ENCODE measurements at regions not wholly inside any gene's neighbourhood (a gene's known extent, or its start where the extent isn't known, plus 50 kb on each side); places are given as distances from the start of the nearest gene placed in this dataset.

DNA sequence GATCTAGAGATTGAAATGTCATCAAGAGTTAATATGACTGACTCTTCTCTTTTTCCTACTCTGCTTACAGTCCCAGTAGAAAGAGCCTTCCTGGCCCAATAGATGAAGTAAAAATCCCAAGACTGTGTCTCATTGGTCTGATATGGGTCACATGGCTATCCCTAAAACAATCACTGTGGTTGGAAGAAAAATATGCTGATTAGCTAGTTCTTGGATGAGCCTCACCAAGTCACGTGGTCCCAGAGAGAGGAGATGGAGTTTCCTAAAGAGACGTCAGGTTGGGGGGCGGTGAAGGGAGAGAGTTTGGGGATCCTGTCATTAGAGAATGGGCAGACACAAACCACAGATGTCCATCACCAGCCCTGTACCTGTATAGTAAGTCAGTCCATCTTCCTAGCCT, 466.3 kb downstream of the HAPSTR1 start:
- TF ChIP-seq, protein P1, sequence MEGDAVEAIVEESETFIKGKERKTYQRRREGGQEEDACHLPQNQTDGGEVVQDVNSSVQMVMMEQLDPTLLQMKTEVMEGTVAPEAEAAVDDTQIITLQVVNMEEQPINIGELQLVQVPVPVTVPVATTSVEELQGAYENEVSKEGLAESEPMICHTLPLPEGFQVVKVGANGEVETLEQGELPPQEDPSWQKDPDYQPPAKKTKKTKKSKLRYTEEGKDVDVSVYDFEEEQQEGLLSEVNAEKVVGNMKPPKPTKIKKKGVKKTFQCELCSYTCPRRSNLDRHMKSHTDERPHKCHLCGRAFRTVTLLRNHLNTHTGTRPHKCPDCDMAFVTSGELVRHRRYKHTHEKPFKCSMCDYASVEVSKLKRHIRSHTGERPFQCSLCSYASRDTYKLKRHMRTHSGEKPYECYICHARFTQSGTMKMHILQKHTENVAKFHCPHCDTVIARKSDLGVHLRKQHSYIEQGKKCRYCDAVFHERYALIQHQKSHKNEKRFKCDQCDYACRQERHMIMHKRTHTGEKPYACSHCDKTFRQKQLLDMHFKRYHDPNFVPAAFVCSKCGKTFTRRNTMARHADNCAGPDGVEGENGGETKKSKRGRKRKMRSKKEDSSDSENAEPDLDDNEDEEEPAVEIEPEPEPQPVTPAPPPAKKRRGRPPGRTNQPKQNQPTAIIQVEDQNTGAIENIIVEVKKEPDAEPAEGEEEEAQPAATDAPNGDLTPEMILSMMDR (IDR thresholded peaks at IDR 0.05; ENCODE audit: low read length), result no peak
- TF ChIP-seq EZH2 (optimal IDR thresholded peaks at IDR 0.05; ENCODE audit: low read depth, low read length), result no peak
- no peak for TF ChIP-seq EZH2phosphoT487 (IDR thresholded peaks at IDR 0.05; ENCODE audit: low read length)
